ENCODE measurements at regions not wholly inside any gene's neighbourhood (a gene's known extent, or its start where the extent isn't known, plus 50 kb on each side); places are given as distances from the start of the nearest gene placed in this dataset.

GRCh38 chr4:89563431-89563830 is 255.8 kb upstream of the GPRIN3 start:
- TF ChIP-seq TCF12 (IDR thresholded peaks at IDR 0.05; ENCODE audit: low read depth) (no peak), YY1 (IDR thresholded peaks at IDR 0.05; ENCODE audit: low read depth) (no peak), TAF1 (IDR thresholded peaks at IDR 0.05; ENCODE audit: low read depth) (no peak), FOXM1 (IDR thresholded peaks at IDR 0.05; ENCODE audit: borderline replicate concordance, low read depth) (no peak), EP300 (IDR thresholded peaks at IDR 0.05; ENCODE audit: borderline replicate concordance) (no peak), CEBPB (IDR thresholded peaks at IDR 0.05) (no peak), MAX (IDR thresholded peaks at IDR 0.05) (no peak), CREB1 (IDR thresholded peaks at IDR 0.05; ENCODE audit: low read depth) (no peak), RAD21 (IDR thresholded peaks at IDR 0.05; ENCODE audit: low read depth) (no peak), REST (IDR thresholded peaks at IDR 0.05; ENCODE audit: low read depth) (no peak), ZBTB7A (IDR thresholded peaks at IDR 0.05; ENCODE audit: low read depth) (no peak), NFIC (IDR thresholded peaks at IDR 0.05) (no peak), USF1 (IDR thresholded peaks at IDR 0.05) (no peak), TEAD4 (IDR thresholded peaks at IDR 0.05) (no peak), EGR1 (IDR thresholded peaks at IDR 0.05) (no peak)

GRCh38 chr4:89562746-89563145 is 255.1 kb upstream of the GPRIN3 start:
- TF ChIP-seq CEBPB (IDR thresholded peaks at IDR 0.05) (no peak), EGR1 (IDR thresholded peaks at IDR 0.05) (no peak), NFIC (IDR thresholded peaks at IDR 0.05) (no peak), ZBTB7A (IDR thresholded peaks at IDR 0.05; ENCODE audit: low read depth) (no peak), YY1 (IDR thresholded peaks at IDR 0.05; ENCODE audit: low read depth) (no peak), EP300 (IDR thresholded peaks at IDR 0.05; ENCODE audit: borderline replicate concordance) (no peak), CREB1 (IDR thresholded peaks at IDR 0.05; ENCODE audit: low read depth) (no peak), REST (IDR thresholded peaks at IDR 0.05; ENCODE audit: low read depth) (no peak), FOXM1 (IDR thresholded peaks at IDR 0.05; ENCODE audit: borderline replicate concordance, low read depth) (no peak), TCF12 (IDR thresholded peaks at IDR 0.05; ENCODE audit: low read depth) (no peak), MAX (IDR thresholded peaks at IDR 0.05) (no peak), USF1 (IDR thresholded peaks at IDR 0.05) (no peak), RAD21 (IDR thresholded peaks at IDR 0.05; ENCODE audit: low read depth) (no peak), TAF1 (IDR thresholded peaks at IDR 0.05; ENCODE audit: low read depth) (no peak)

GRCh38 chr4:89561048-89561447 is 253.4 kb upstream of the GPRIN3 start:
- TF ChIP-seq RAD21 (IDR thresholded peaks at IDR 0.05; ENCODE audit: low read depth) (no peak), REST (IDR thresholded peaks at IDR 0.05; ENCODE audit: low read depth) (no peak), EP300 (IDR thresholded peaks at IDR 0.05; ENCODE audit: borderline replicate concordance) (no peak), NFIC (IDR thresholded peaks at IDR 0.05) (no peak), USF1 (IDR thresholded peaks at IDR 0.05) (no peak), CREB1 (IDR thresholded peaks at IDR 0.05; ENCODE audit: low read depth) (no peak), CEBPB (IDR thresholded peaks at IDR 0.05) (no peak), FOXM1 (IDR thresholded peaks at IDR 0.05; ENCODE audit: borderline replicate concordance, low read depth) (no peak), TCF12 (IDR thresholded peaks at IDR 0.05; ENCODE audit: low read depth) (no peak)

GRCh38 chr4:89558147-89558546 is 250.5 kb upstream of the GPRIN3 start:
- TF ChIP-seq RAD21 (IDR thresholded peaks at IDR 0.05; ENCODE audit: low read depth) (peak; percentile 39), TCF12 (IDR thresholded peaks at IDR 0.05; ENCODE audit: low read depth) (no peak)
